IMR-90 (cell line): ENCODE measurements at regions not wholly inside any gene's neighbourhood (a gene's known extent, or its start where the extent isn't known, plus 50 kb on each side); places are given as distances from the start of the nearest gene placed in this dataset.

Experiments used
- ATAC-seq: fragments of 200-7000 bp; cut with Tn5 transposase; 2 replicates; pipeline ENCODE4 v1.9.1; 2020; ENCODE audit warnings: low read depth, mild to moderate bottlenecking, moderate library complexity
- BruUV-seq: library from RNA; stranded (reverse); fragments of 400-500 nt; replicated peaks from 2 replicates; lab custom pipeline; 2021; lab: Mats Ljungman, UMichigan
- CTCF ChIA-PET: fragments of 300-600 bp; formaldehyde crosslinking; extraction: SDS; loops from one replicate; lab custom pipeline; 2021; ENCODE audit warnings: antibody characterized with exemption; lab: Yijun Ruan, JAX
- POLR2A ChIA-PET: fragments of 300-600 bp; sonication (Branson Sonifier 250); formaldehyde crosslinking; loops from one replicate; lab custom pipeline; 2022; ENCODE audit warnings: antibody characterized with exemption; ENCODE audit not compliant: unreplicated experiment; lab: Charles Lee
- DNase-seq: peaks from one replicate; pipeline ENCODE4 v3.0.0; 2013
- H2AFZ ChIP-seq: replicated peaks from 2 replicates; pipeline ENCODE3; 2013; ENCODE audit warnings: low read length, mild to moderate bottlenecking; ENCODE audit not compliant: poor library complexity
- H2AK5ac ChIP-seq: 2 replicates; pipeline ENCODE4 v1.6.1; 2013; ENCODE audit warnings: low read depth, low read length, inconsistent platforms
- H2AK9ac ChIP-seq: replicated peaks from 2 replicates; pipeline ENCODE3; 2013; ENCODE audit warnings: mild to moderate bottlenecking, low read depth, low read length, moderate library complexity; ENCODE audit not compliant: poor library complexity
- H2BK120ac ChIP-seq: 2 replicates; pipeline ENCODE4 v1.6.1; 2013; ENCODE audit warnings: low read depth, low read length, inconsistent platforms
- H2BK15ac ChIP-seq: 3 replicates; pipeline ENCODE4 v1.6.1; 2013; ENCODE audit warnings: low read depth, low read length, inconsistent platforms
- H2BK20ac ChIP-seq: 2 replicates; pipeline ENCODE4 v1.6.1; 2013; ENCODE audit warnings: low read depth, mild to moderate bottlenecking, inconsistent platforms, low read length, moderate library complexity
- H2BK5ac ChIP-seq: 2 replicates; pipeline ENCODE4 v1.6.1; 2013; ENCODE audit warnings: mild to moderate bottlenecking, low read depth, low read length, inconsistent platforms; ENCODE audit not compliant: poor library complexity, severe bottlenecking
- H3K14ac ChIP-seq: replicated peaks from 2 replicates; pipeline ENCODE4 v1.6.1; 2013; ENCODE audit warnings: low read depth, low read length, inconsistent platforms
- H3K18ac ChIP-seq: 2 replicates; pipeline ENCODE4 v1.6.1; 2013; ENCODE audit warnings: low read depth, low read length, control low read depth
- H3K23ac ChIP-seq: 2 replicates; pipeline ENCODE4 v1.6.1; 2013; ENCODE audit warnings: low read depth, low read length, inconsistent platforms
- H3K27ac ChIP-seq: 2 replicates; pipeline ENCODE4 v1.5.1; 2013; ENCODE audit warnings: mild to moderate bottlenecking, control low read depth, low read length; ENCODE audit not compliant: insufficient read depth
- H3K27me3 ChIP-seq: 2 replicates; pipeline ENCODE4 v1.6.1; 2013; ENCODE audit warnings: low read length; ENCODE audit not compliant: control insufficient read depth, insufficient read depth
- H3K36me3 ChIP-seq: 2 replicates; pipeline ENCODE4 v1.6.1; 2013; ENCODE audit warnings: low read length, mixed read lengths; ENCODE audit not compliant: control insufficient read depth, insufficient read depth
- H3K4ac ChIP-seq: 2 replicates; pipeline ENCODE4 v1.6.1; 2013; ENCODE audit warnings: low read depth, low read length, inconsistent platforms
- H3K4me1 ChIP-seq: 2 replicates; pipeline ENCODE4 v1.6.1; 2013; ENCODE audit warnings: low read length, mixed read lengths; ENCODE audit not compliant: control insufficient read depth, insufficient read depth
- H3K4me2 ChIP-seq: 2 replicates; pipeline ENCODE4 v1.6.1; 2013; ENCODE audit warnings: low read depth, mild to moderate bottlenecking, control low read depth, low read length, moderate library complexity
- H3K4me3 ChIP-seq: 2 replicates; pipeline ENCODE4 v1.5.1; 2013; ENCODE audit warnings: low read depth, mild to moderate bottlenecking, control low read depth, low read length, moderate library complexity; ENCODE audit not compliant: insufficient read depth
- H3K56ac ChIP-seq: 2 replicates; pipeline ENCODE4 v1.6.1; 2013; ENCODE audit warnings: low read length, inconsistent platforms; ENCODE audit not compliant: insufficient read depth; ENCODE audit errors: extremely low read depth
- H3K79me1 ChIP-seq, 2 experiments: 2 replicates each; pipeline ENCODE4 v1.6.1; 2013; ENCODE audit warnings: low read length in 2 of 2, inconsistent platforms in 1 of 2, low read depth in 1 of 2
- H3K9ac ChIP-seq: 2 replicates; pipeline ENCODE4 v1.6.1; 2013; ENCODE audit warnings: low read depth, low read length, control low read depth
- H3K9me1 ChIP-seq: 2 replicates; pipeline ENCODE4 v1.6.1; 2013; ENCODE audit warnings: low read length, inconsistent platforms; ENCODE audit not compliant: insufficient read depth
- H3K9me3 ChIP-seq: 2 replicates; pipeline ENCODE4 v1.6.1; 2013; ENCODE audit warnings: low read length; ENCODE audit not compliant: control insufficient read depth, insufficient read depth
- H4K20me1 ChIP-seq: 2 replicates; pipeline ENCODE4 v1.6.1; 2013; ENCODE audit warnings: low read length, inconsistent platforms; ENCODE audit not compliant: insufficient read depth
- H4K5ac ChIP-seq: 2 replicates; pipeline ENCODE4 v1.6.1; 2013; ENCODE audit warnings: mild to moderate bottlenecking, low read depth, low read length, control low read depth
- H4K8ac ChIP-seq, 2 experiments: 2 replicates each; pipeline ENCODE4 v1.6.1; 2013; ENCODE audit warnings: low read depth in 2 of 2, low read length in 2 of 2, control low read depth in 1 of 2, inconsistent platforms in 1 of 2
- H4K91ac ChIP-seq: 2 replicates; pipeline ENCODE4 v1.6.1; 2013; ENCODE audit warnings: low read depth, low read length, inconsistent platforms; ENCODE audit not compliant: insufficient read depth
- BHLHE40 ChIP-seq: fragments of 150-350 bp; IDR thresholded peaks from 2 replicates; pipeline ENCODE4 v1.6.1; 2016; ENCODE audit warnings: mild to moderate bottlenecking, low read depth, low read length
- CEBPB ChIP-seq: IDR thresholded peaks from 2 replicates; pipeline ENCODE4 v1.6.1; 2012; ENCODE audit warnings: low read depth, low read length, improper control_type of control experiment
- CHD1 ChIP-seq: IDR thresholded peaks from 2 replicates; pipeline ENCODE4 v1.6.1; 2012; ENCODE audit warnings: low read depth, low read length, improper control_type of control experiment
- CTCF ChIP-seq: conservative IDR thresholded peaks from 2 replicates; pipeline ENCODE4 v1.5.1; 2012; ENCODE audit warnings: mild to moderate bottlenecking, low read depth, low read length, improper control_type of control experiment
- FOS ChIP-seq: fragments of 150-350 bp; IDR thresholded peaks from 2 replicates; pipeline ENCODE4 v1.6.1; 2016; ENCODE audit warnings: low read depth, low read length
- MAFK ChIP-seq: IDR thresholded peaks from 2 replicates; pipeline ENCODE4 v1.6.1; 2012; ENCODE audit warnings: low read depth, low read length, improper control_type of control experiment
- MAZ ChIP-seq: IDR thresholded peaks from 2 replicates; pipeline ENCODE4 v1.6.1; 2012; ENCODE audit warnings: low read depth, mild to moderate bottlenecking, low read length, improper control_type of control experiment, moderate library complexity, borderline replicate concordance
- MXI1 ChIP-seq: IDR thresholded peaks from 2 replicates; pipeline ENCODE4 v1.6.1; 2012; ENCODE audit warnings: low read depth, mild to moderate bottlenecking, low read length, moderate library complexity, borderline replicate concordance
- NFE2L2 ChIP-seq: fragments of 150-350 bp; IDR thresholded peaks from 2 replicates; pipeline ENCODE4 v1.6.1; 2016; ENCODE audit warnings: low read depth, mild to moderate bottlenecking, low read length
- POLR2A ChIP-seq: IDR thresholded peaks from 2 replicates; pipeline ENCODE4 v1.6.1; 2012; ENCODE audit warnings: mild to moderate bottlenecking, low read depth, low read length
- RAD21 ChIP-seq: IDR thresholded peaks from 2 replicates; pipeline ENCODE4 v1.6.1; 2012; ENCODE audit warnings: low read length, improper control_type of control experiment
- RCOR1 ChIP-seq: IDR thresholded peaks from 2 replicates; pipeline ENCODE4 v1.6.1; 2012; ENCODE audit warnings: mild to moderate bottlenecking, low read length, improper control_type of control experiment; ENCODE audit not compliant: insufficient replicate concordance
- RFX5 ChIP-seq: IDR thresholded peaks from 2 replicates; pipeline ENCODE4 v1.8.0; 2012; ENCODE audit warnings: low read depth, mild to moderate bottlenecking, low read length, moderate library complexity
- SMC3 ChIP-seq: fragments of 150-350 bp; IDR thresholded peaks from 2 replicates; pipeline ENCODE4 v1.6.1; 2016; ENCODE audit warnings: low read depth, mild to moderate bottlenecking, antibody characterized with exemption, low read length, moderate library complexity
- USF2 ChIP-seq: fragments of 150-350 bp; IDR thresholded peaks from 2 replicates; pipeline ENCODE4 v1.6.1; 2017; ENCODE audit warnings: mild to moderate bottlenecking, antibody characterized with exemption, low read length, low read depth
- WGBS, 2 experiments: methylation state at CpG; one replicate each; pipeline versions ENCODE4 v1.1.5 to v1.1.7; 2013; ENCODE audit warnings: missing lambda C conversion rate in 2 of 2; ENCODE audit not compliant: insufficient read length in 1 of 2; ENCODE audit errors: extremely low coverage in 2 of 2; 5-methylcytosine and 5-hydroxymethylcytosine counted together
- dilution Hi-C: fragments of 300-500 bp; cut with HindIII; formaldehyde crosslinking; loops from one replicate; pipeline ENCODE4 v1.14.3; 2018; ENCODE audit warnings: low sequenced_read_pairs; ENCODE audit not compliant: unreplicated experiment
- in situ Hi-C: fragments of 300-500 bp; cut with MboI; formaldehyde crosslinking; loops from 3 replicates; pipeline ENCODE4 v1.14.3; 2019; ENCODE audit warnings: low sequenced_read_pairs, inconsistent platforms, mixed read lengths
- intact Hi-C: fragments of 100-400 bp; cut with micrococcal nuclease; formaldehyde crosslinking; loops from 2 replicates; pipeline ENCODE4 v1.10.0; 2022
- TF ChIP-seq, protein P1 (sequence below): fragments of 150-350 bp; IDR thresholded peaks from 2 replicates; pipeline ENCODE4 v1.6.1; 2016; ENCODE audit warnings: low read depth, mild to moderate bottlenecking, low read length, moderate library complexity, borderline replicate concordance

GRCh38 chr11:92765082-92765840 is 204.2 kb upstream of the MTNR1B start:
- Histone ChIP-seq H4K8ac (no peak overlapping the region), H3K9ac (no peak overlapping the region), H3K79me1 (no peaks in the 10 kb centered on the region), H4K91ac (no peak overlapping the region), H3K4ac (no peak overlapping the region), H2AK5ac (no peak overlapping the region), H2BK15ac (no peak overlapping the region), H2AFZ (no peak overlapping the region), H2BK120ac (no peak overlapping the region), H3K23ac (no peak overlapping the region), H2AK9ac (no peak overlapping the region), H2BK20ac (no peak overlapping the region), H2BK5ac (no peak overlapping the region), H4K5ac (no peak overlapping the region), H3K27me3 (no peaks in the 10 kb centered on the region), H4K20me1 (no peaks in the 10 kb centered on the region), H3K18ac (no peak overlapping the region), H3K56ac (no peak overlapping the region), H3K9me1 (no peaks in the 10 kb centered on the region), H3K4me1 (no peaks in the 10 kb centered on the region), H3K27ac (no peak overlapping the region), H3K36me3 (no peaks in the 10 kb centered on the region), H3K4me2 (no peak overlapping the region), H3K4me3 (no peak overlapping the region), H3K9me3 (no peaks in the 10 kb centered on the region), H3K14ac (no peak overlapping the region)
- no peak for DNase-seq
- no CpG with 5 or more reads among the region's 9 CpGs for WGBS, 2 experiments
- no peak for TF ChIP-seq MXI1
- no peak for TF ChIP-seq NFE2L2
- no peak for TF ChIP-seq BHLHE40
- no peak for TF ChIP-seq MAZ
- no peak for TF ChIP-seq RFX5
- no peak for TF ChIP-seq CTCF
- TF ChIP-seq POLR2A: no peak
- TF ChIP-seq, protein P1, sequence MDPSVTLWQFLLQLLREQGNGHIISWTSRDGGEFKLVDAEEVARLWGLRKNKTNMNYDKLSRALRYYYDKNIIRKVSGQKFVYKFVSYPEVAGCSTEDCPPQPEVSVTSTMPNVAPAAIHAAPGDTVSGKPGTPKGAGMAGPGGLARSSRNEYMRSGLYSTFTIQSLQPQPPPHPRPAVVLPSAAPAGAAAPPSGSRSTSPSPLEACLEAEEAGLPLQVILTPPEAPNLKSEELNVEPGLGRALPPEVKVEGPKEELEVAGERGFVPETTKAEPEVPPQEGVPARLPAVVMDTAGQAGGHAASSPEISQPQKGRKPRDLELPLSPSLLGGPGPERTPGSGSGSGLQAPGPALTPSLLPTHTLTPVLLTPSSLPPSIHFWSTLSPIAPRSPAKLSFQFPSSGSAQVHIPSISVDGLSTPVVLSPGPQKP: no peak
- TF ChIP-seq MAFK: no peak
- TF ChIP-seq USF2: no peak
- TF ChIP-seq CHD1: no peak
- TF ChIP-seq RCOR1: no peak
- no peak for TF ChIP-seq SMC3
- TF ChIP-seq CEBPB: no peak
- TF ChIP-seq FOS: no peak
- TF ChIP-seq RAD21: no peak
- dilution Hi-C loops (no loop called here), intact Hi-C loops (no loop called here), in situ Hi-C loops (no loop called here)
- POLR2A ChIA-PET: no interaction called here
- ATAC-seq: no peak
- CTCF ChIA-PET: interaction anchor here (0.8 kb wide), 1 partner anchor 364 kb away, joined by 4 read pairs; no protein-coding TSS in a partner anchor
- no TSS peak for BruUV-seq
